NCI-H774 (cell line): ENCODE measurements at regions not wholly inside any gene's neighbourhood (a gene's known extent, or its start where the extent isn't known, plus 50 kb on each side); places are given as distances from the start of the nearest gene placed in this dataset.

Experiments used
- DNase-seq: peaks from one replicate; lab custom pipeline; 2025; lab: John Stamatoyannopoulos, UW

- DNase-seq: no peak
Observed at GRCh38 chr17:65405563-65405962, 155.9 kb downstream of the AXIN2 start.

DNA sequence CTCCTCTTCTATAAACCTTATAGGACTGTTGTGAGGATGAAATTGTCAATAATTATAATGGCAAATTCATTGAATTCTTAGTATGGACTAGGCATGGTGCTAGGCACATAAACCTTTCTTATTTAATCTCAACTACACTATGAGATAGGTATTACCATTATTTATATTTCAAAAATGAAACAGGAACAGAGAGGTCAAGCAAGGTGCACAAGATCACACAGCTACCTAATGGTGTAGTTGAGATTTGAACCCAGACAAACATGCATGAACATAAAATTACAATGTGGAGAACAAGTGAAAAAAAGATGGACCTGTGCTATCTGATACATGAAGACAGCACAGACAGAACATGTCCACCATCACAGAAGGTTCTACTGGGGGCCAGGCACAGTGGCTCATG, 156.7 kb downstream of the AXIN2 start:
- no peak for DNase-seq

DNA sequence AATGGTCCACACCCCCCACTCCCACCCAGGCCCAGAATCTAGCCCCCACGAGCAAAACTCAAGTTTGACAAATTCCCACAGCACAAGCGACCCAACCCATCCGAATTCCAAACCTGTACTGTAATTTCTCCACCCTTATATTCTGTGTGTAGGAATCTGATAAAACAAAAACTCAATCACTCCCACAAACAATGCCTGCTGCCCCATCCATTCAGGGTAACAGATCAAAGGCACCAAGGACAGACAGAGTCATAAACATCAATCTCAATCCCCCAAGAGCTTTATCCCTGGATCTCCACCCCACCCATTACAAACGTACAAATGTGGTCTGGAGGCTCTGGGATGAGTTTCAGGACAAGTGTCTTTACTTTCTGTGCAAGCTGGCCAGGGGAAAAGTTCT, 157.8 kb downstream of the AXIN2 start:
- no peak for DNase-seq

- DNase-seq: no peak
Observed at GRCh38 chr17:65402513-65403496, 158.6 kb downstream of the AXIN2 start.

GRCh38 chr17:65401561-65401960, 159.9 kb downstream of the AXIN2 start:
- DNase-seq: no peak

DNA sequence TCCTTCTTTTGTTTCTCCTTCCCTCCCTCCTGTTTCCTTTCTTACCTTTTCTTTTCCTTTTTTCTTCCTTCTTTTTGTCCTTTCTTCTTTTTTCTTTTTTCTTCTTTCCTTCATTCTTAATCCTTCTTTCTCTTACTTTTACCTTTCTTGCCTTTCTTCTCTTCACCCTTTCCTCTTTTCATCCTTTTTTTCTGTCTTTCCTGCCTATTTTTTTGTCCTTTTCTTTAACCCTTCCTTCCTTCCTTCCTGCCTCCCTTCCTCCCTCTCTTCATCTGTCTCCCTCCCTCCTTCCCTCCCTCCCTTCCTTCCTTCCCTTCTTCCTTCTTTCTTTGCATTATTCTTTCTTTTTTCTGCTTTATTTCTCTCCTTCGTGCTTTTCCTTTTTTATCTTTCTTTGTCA, 160.7 kb downstream of the AXIN2 start:
- no peak for DNase-seq

GRCh38 chr17:65398040-65398787, 163.2 kb downstream of the AXIN2 start:
- DNase-seq: no peak

DNA sequence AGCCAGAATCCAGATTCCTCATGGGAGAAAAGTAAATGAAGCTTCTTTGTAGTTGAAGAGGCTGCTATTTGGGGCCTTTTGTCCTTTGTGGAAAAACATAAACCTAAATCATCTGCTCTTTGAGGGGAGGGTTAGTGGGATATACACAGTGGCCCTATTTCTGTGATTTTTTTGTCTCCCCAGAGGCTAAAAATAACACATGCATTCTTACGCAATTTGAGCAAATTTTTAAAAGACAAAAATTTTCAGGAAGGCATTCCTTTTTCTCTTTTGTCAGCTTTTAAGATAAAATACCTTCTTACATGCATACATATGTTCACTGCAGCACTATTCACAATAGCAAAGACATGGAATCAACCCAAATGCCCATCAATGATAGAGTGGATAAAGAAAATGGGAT, 165.5 kb downstream of the AXIN2 start:
- DNase-seq: no peak

- DNase-seq: no peak
Observed at GRCh38 chr17:65394811-65395472, 166.5 kb downstream of the AXIN2 start.

DNA sequence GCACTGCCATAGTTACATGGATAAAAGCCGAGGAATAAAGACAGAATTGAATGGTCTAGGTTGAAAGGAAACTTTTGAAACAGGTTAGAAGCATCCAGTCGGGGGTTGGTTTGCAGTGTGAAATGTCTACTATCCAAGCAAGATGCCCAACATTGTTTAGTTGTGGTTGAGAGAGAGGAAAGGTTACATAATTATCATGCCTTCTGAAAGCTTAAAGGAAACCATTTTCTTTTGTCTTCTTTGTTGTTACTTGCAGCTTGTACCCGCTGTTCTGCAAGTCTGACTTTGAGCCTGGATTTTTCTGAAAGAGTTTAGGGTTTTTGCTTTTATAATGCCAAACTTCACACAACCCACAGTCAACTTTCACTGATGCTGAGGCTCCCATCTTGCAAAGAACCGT, 167.9 kb downstream of the AXIN2 start:
- DNase-seq: no peak

GRCh38 chr17:65389949-65390348, 171.5 kb downstream of the AXIN2 start:
- no peak for DNase-seq

- no peak for DNase-seq
Observed at GRCh38 chr17:65389426-65389825, 172.0 kb downstream of the AXIN2 start.

- no peak for DNase-seq
Observed at GRCh38 chr17:65388911-65389310, 172.5 kb downstream of the AXIN2 start.

DNA sequence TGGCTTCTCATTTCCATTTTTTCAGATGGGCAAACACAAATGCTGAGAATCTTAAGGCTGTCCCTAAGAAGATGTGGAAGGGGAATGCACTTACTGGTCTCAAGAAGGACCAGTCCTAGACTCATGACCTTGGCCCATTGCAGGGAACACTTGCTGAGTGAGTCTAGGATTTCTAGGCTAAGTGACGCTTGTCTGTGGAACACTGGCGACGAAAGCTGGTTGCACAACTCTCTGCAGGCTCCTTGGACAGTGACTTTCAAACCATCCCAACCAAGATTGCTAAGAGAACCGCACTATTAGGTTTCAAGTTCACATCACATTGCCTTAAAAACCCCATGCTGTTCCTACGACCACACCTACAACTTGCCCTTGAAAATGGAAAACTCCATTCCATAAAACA, 174.1 kb downstream of the AXIN2 start:
- no peak for DNase-seq

- no peak for DNase-seq
Observed at GRCh38 chr17:65385726-65386125, 175.7 kb downstream of the AXIN2 start.

- no peak for DNase-seq
Observed at GRCh38 chr17:65385071-65385470, 176.4 kb downstream of the AXIN2 start.

DNA sequence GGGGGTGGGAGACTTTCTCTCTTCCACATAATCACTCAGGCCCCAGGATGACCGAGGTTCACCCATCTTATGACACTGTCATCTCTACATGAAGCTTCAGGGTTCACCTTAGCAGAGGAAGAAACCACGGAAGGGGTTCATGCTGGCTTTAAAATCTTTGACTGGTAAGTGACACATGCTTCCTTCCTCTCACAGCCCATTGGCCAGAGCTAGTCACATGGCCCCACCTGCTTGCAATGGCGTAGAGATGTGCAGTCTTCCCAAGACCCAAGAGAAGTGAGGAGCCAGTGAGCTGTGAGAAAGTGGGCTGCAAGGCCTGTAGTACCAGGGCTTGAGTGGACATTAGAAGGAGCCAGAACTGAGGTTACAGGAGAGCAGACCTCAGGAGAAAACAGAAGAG, 180.3 kb downstream of the AXIN2 start:
- DNase-seq: no peak

- no peak for DNase-seq
Observed at GRCh38 chr17:65374966-65375365, 186.5 kb downstream of the AXIN2 start.

DNA sequence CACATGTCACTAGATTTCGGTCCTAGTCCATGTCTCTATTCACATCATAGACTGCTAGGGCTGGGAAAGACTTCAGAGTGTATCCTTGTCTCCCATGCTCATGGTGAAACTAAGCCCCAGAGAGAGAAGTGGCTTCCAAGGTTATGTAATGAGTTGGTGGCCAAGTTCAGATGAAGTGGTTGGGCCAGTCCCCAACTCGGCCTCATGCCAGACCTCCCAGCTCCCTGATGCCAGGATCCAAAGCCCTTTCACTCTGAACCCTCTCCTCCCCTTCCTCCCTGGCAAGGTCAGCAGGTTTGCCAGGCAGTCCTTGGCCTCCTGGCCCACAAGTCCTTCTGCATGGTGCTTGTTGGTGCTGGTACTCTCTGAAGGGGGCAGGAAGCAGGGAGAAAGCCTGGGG, 189.7 kb downstream of the AXIN2 start:
- DNase-seq: no peak

DNA sequence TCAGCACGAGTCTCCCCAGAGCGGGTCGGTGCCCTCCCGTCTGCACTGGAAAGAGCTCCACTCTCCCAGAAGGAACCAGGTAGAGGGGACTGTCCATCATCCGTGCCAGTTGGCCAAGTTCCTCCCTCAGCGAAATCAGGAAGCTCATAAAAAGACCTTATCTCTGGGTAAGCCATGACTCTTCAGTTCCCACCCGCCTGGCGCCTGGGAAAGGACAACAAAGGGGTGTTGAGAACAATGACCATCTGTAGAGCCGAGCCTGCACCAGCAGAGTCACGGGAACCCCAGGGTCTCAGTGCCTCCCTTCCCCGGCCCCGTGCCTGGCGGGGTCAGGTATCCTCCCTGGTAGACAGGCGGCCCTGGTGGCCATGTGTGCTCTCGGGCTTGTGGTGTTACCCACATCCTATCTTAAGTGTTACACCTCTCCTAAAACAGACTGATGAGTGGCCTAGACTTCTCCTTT, 190.7 kb downstream of the AXIN2 start:
- DNase-seq: no peak

GRCh38 chr17:65368341-65368740, 193.1 kb downstream of the AXIN2 start:
- DNase-seq: no peak

GRCh38 chr17:65366102-65366844, 195.2 kb downstream of the AXIN2 start:
- DNase-seq: no peak
